GM19468 (cell line): ENCODE measurements at regions not wholly inside any gene's neighbourhood (a gene's known extent, or its start where the extent isn't known, plus 50 kb on each side); places are given as distances from the start of the nearest gene placed in this dataset.

Source experiments
- ATAC-seq: cut with Tn5 transposase; IDR thresholded peaks from one replicate; pipeline ENCODE4 v1.9.1; 2021; ENCODE audit warnings: mild to moderate bottlenecking, moderate library complexity, moderate number of reproducible peaks; ENCODE audit not compliant: unreplicated experiment; ENCODE audit errors: extremely low read depth

GRCh38 chr18:40810372-40810771 lies 1144.7 kb upstream of the PIK3C3 start:
- no peak for ATAC-seq

- no peak for ATAC-seq
Measured at GRCh38 chr18:40789286-40789685, 1165.7 kb upstream of the PIK3C3 start.

- ATAC-seq = no peak
Measured at GRCh38 chr18:40782453-40783130, 1172.4 kb upstream of the PIK3C3 start.

DNA sequence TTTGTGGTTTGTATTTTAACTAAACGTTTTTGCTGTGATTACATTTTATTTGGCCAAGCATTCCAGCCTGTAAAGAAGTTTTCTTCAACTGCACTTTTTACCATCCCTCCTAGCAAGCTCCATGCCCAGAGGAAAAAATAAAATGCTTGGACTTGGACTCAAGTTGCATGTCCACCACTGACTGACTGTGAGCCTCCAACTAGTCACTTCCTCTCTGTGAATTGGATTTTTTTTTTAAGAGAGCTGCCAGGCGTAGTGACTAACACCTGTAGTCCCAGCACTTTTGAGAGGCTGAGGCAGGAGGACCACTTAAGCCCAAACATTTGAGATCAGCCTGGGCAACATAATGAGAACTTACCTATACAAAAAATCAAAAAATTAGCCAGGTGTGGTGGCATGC lies 1185.2 kb upstream of the PIK3C3 start:
- no peak for ATAC-seq

- no peak for ATAC-seq
Measured at GRCh38 chr18:40760251-40760650, 1194.8 kb upstream of the PIK3C3 start.

DNA sequence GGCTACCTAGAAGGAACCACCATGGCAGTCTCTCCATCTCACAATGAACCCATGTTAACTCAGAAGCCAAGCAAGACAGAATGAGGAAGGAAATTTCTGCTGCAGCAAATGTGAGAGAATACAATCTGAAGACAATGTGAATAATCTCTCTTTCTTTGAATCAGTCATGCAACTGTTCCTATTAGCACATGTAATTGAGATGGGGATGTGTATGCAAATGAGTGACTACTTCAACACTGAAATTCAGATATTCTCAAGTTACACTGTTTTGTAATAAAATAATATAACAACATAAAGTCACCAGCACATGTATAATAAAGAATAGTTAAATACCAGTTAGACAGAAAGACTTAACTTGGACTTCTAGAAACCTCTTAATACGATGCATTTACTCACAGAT lies 1200.6 kb upstream of the PIK3C3 start:
- ATAC-seq = no peak

- no peak for ATAC-seq
Measured at GRCh38 chr18:40752316-40752715, 1202.7 kb upstream of the PIK3C3 start.

GRCh38 chr18:40751186-40751585 lies 1203.8 kb upstream of the PIK3C3 start:
- ATAC-seq = no peak

GRCh38 chr18:40739029-40739428 lies 1216.0 kb upstream of the PIK3C3 start:
- no peak for ATAC-seq

- no peak for ATAC-seq
Measured at GRCh38 chr18:40738321-40738880, 1216.6 kb upstream of the PIK3C3 start.

- ATAC-seq = no peak
Measured at GRCh38 chr18:40708726-40709125, 1246.3 kb upstream of the PIK3C3 start.

- no peak for ATAC-seq
Measured at GRCh38 chr18:40707797-40708196, 1247.2 kb upstream of the PIK3C3 start.

DNA sequence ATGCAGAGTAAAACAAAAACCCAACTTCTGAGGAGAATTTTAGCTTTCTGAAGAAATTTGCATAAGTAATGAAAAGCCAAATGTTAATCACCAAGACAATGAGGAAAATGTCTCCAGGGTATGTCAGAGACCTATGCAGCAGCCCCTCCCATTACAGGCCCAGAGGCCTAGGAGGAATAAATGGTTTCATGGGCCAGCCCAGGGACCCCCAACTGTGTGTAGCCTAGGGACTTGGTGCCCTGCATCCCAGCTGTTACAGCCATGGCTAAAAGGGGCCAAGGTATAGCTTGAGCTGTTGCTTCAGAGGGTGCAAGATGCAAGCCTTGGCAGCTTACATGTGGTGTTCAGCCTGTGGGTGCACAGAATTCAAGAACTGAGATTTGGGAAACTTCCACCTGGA lies 1256.9 kb upstream of the PIK3C3 start:
- ATAC-seq = no peak

DNA sequence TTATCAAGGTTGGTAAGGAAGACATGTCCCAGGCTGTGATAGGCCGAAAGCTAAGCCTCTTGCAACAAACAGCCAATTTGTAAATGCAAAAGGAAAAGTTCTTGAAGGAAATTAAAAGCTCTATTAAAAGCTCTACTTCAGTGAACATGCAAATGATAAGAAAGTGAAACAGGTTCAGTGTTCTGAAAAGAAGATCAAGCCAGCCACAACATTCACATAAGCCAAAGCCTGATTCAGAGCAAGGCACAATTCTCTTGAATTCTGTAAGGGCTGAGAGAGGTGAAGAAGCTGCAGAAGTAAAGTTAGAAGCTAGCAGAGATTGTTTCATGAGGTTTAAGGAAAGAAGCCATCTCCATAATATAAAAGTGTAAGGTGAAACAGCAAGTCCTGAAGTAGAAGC lies 1259.5 kb upstream of the PIK3C3 start:
- ATAC-seq = no peak

GRCh38 chr18:40692871-40693270 lies 1262.2 kb upstream of the PIK3C3 start:
- ATAC-seq = no peak

DNA sequence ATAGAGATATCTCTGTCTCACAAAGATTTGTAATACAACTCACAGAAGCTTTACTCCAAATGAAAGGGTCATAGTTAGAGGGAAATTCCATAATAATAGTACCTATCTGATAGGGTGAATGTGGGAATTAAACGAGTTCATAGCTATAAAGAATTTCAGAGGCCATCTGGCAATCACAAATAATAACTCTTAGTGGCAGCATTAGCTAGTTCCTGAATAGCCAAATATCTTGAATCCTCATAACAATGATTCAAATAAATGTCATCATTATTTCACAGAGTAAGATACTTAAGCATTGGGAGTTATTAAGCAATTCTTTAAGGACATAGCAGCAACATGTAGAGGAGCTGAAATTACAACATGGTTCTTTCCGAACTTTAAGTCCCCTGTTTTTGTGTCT lies 1265.0 kb upstream of the PIK3C3 start:
- no peak for ATAC-seq

DNA sequence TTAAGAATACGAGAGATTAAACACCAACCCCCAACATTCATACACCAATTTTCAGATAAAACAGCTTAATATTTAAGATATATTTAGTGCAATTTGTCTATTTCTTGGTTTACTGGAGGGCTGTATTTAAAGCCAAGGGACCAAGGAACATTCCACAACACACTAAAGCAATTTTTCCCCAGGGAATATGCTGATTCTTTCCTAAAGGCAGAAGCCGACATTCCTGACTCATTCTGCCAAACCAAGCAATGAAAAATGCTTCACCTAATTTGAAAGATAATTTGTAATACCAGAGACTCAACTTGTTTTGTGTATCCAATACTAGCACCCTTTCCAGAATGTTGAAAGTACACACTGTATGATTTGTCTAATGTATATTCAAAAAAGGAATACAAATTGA lies 1267.6 kb upstream of the PIK3C3 start:
- ATAC-seq = no peak

- ATAC-seq = no peak
Measured at GRCh38 chr18:40686836-40687235, 1268.2 kb upstream of the PIK3C3 start.

DNA sequence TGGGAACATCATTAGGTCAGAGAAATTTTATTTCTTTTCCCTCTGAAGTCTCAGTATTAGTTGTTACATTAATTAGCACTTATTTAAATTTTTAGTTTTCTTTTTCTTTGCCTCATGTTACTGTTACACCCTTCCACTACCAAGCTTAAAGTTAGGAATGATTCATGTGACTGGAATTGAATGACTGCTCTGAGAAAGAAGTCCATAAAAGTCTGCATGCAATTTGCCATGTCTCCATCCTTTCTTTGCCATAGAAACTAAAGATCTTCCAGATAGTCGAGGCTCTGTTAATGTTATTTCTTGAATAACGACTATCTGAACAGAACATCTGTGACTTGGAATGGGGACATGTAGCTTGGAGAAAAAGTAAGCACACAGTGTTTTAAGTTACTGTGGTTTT lies 1269.8 kb upstream of the PIK3C3 start:
- no peak for ATAC-seq

DNA sequence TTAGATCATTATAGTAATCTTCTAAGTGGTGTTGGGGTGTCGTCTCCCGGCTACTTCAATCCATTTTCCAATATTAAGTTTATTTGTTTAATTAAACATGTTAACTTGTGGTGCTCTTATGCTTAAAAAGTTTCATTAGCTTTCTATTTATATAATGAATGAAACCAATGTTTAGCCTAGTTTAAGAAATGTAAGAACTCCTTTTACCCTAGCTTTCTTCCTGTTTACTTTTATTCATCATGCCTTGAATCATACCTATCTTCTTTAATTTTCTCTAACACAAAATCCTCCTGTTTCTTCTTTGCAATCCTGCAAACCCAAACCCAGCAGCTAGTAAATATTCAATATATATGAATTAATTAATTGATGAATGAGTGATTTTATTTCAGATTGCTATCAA lies 1276.7 kb upstream of the PIK3C3 start:
- ATAC-seq = no peak

DNA sequence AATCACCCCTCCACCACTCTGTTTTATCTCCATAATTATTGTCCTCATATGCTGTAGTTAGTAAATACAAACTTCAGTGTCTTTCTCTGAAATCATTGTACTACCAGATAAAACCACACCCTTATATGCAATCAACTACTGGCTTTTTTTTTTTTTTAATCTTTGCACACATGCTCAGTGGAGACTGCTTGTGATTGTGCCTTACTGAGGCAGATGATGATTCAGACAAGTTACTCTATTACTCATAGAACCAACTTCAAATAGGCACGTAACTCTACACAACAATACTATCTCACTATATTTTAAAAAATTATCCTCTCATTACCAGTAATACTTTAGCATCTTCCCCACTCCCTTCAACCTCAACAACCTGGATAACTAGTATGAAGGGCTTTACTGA lies 1278.4 kb upstream of the PIK3C3 start:
- no peak for ATAC-seq

GRCh38 chr18:40673150-40673549 lies 1281.9 kb upstream of the PIK3C3 start:
- no peak for ATAC-seq
